Esophagus (tissue), 2 donors: ENCODE measurements at regions not wholly inside any gene's neighbourhood (a gene's known extent, or its start where the extent isn't known, plus 50 kb on each side); places are given as distances from the start of the nearest gene placed in this dataset.

Experiments
- H3K27ac ChIP-seq, 2 donors: one replicate each; pipeline ENCODE4 v1.5.1; 2013; ENCODE audit warnings: low read depth in 2 of 2, mild to moderate bottlenecking in 2 of 2, inconsistent platforms in 1 of 2, low read length in 1 of 2, moderate library complexity in 1 of 2
- H3K27me3 ChIP-seq, 2 donors: one replicate each; pipeline ENCODE4 v1.6.1; 2013; ENCODE audit warnings: low read length in 2 of 2, control low read depth in 1 of 2, mild to moderate bottlenecking in 1 of 2; ENCODE audit not compliant: insufficient read depth in 2 of 2, control insufficient read depth in 1 of 2
- H3K36me3 ChIP-seq, 2 donors: one replicate each; pipeline ENCODE4 v1.6.1; 2013; ENCODE audit warnings: low read length in 1 of 2; ENCODE audit not compliant: control insufficient read depth in 2 of 2, insufficient read depth in 2 of 2
- H3K4me1 ChIP-seq, 2 donors: one replicate each; pipeline ENCODE4 v1.6.1; 2013; ENCODE audit warnings: low read length in 1 of 2; ENCODE audit not compliant: control insufficient read depth in 2 of 2, insufficient read depth in 2 of 2
- H3K4me3 ChIP-seq, 2 donors: one replicate each; pipeline ENCODE4 v1.5.1; 2013; ENCODE audit warnings: low read length in 2 of 2, mild to moderate bottlenecking in 2 of 2, low read depth in 1 of 2, moderate library complexity in 1 of 2
- H3K9me3 ChIP-seq, 2 donors: one replicate each; pipeline ENCODE4 v1.6.1; 2013; ENCODE audit warnings: mild to moderate bottlenecking in 2 of 2, low read depth in 1 of 2, low read length in 1 of 2, moderate library complexity in 1 of 2; ENCODE audit not compliant: control insufficient read depth in 2 of 2, insufficient read depth in 1 of 2
- WGBS, 2 donors: extraction: QIAGEN DNeasy Blood & Tissue Kit; methylation state at CpG; one replicate each; pipeline ENCODE4 v1.1.7; 2013; 5-methylcytosine and 5-hydroxymethylcytosine counted together
- donor health status: healthy with polysubstance abuse.
- donor health status: Bipolar disorder and iron deficiency.

- Histone ChIP-seq H3K27me3 (no peaks in the 10 kb centered on the region), H3K27ac (no peak overlapping the region), H3K36me3 (no peaks in the 10 kb centered on the region), H3K9me3 (peaks cover 0 to 4% of the 10 kb centered on the region in 2 donors), H3K4me1 (no peaks in the 10 kb centered on the region), H3K4me3 (no peak overlapping the region)
- 96 to 97% methylated on average over 3 of the region's 3 CpGs for WGBS, 2 donors
Observed at GRCh38 chr5:4007001-4007400, 411.4 kb downstream of the IRX1 start.

DNA sequence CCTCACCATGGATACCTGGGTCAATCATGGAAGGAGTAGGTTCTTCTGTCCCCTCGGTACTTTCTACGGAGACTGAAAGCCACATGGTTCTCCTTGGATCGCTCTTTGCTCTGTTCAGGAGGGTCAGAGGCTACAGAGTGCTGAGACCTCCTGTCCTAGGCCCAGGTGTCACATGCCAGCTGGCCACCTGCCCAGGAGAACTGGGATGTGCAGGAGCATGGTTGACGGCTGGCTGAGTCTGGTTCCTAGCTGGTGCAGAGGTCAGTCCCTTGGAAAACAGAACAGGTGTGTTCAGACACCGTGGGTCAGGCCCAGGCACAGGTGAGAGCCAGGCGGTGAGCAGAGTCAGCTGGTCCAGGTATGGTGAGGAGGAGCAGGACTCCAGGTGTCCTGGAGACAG, 416.3 kb downstream of the IRX1 start:
- no peaks in the 10 kb centered on the region for H3K27me3 ChIP-seq
- H3K4me1 ChIP-seq = no peaks in the 10 kb centered on the region
- WGBS, 2 donors = 76 to 81% methylated on average over 6 of the region's 6 CpGs
- no peaks in the 10 kb centered on the region for H3K36me3 ChIP-seq
- H3K27ac ChIP-seq = no peak overlapping the region
- no peak overlapping the region for H3K4me3 ChIP-seq
- no peaks in the 10 kb centered on the region for H3K9me3 ChIP-seq

- Histone ChIP-seq H3K4me1 (no peaks in the 10 kb centered on the region), H3K4me3 (no peak overlapping the region), H3K9me3 (no peaks in the 10 kb centered on the region), H3K27me3 (no peaks in the 10 kb centered on the region), H3K27ac (no peak overlapping the region), H3K36me3 (no peaks in the 10 kb centered on the region)
- 78 to 80% methylated on average over 20 of the region's 20 CpGs for WGBS, 2 donors
Observed at GRCh38 chr5:4013106-4013898, 417.7 kb downstream of the IRX1 start.

GRCh38 chr5:4015709-4016108, 420.1 kb downstream of the IRX1 start:
- 77 to 83% methylated on average over 4 of the region's 4 CpGs for WGBS, 2 donors
- Histone ChIP-seq H3K27me3 (no peaks in the 10 kb centered on the region), H3K4me1 (peaks cover 0 to 7% of the 10 kb centered on the region in 2 donors), H3K9me3 (no peaks in the 10 kb centered on the region), H3K36me3 (no peaks in the 10 kb centered on the region), H3K27ac (no peak overlapping the region), H3K4me3 (no peak overlapping the region)

- H3K27me3 ChIP-seq = no peaks in the 10 kb centered on the region
- no peak overlapping the region for H3K4me3 ChIP-seq
- no peak overlapping the region for H3K27ac ChIP-seq
- WGBS, 2 donors = 79 to 82% methylated on average over 5 of the region's 5 CpGs
- H3K36me3 ChIP-seq = no peaks in the 10 kb centered on the region
- no peaks in the 10 kb centered on the region for H3K9me3 ChIP-seq
- peaks cover 0 to 7% of the 10 kb centered on the region in 2 donors for H3K4me1 ChIP-seq
Observed at GRCh38 chr5:4017076-4017803, 421.6 kb downstream of the IRX1 start.

GRCh38 chr5:4018007-4018406, 422.4 kb downstream of the IRX1 start:
- Histone ChIP-seq H3K27me3 (no peaks in the 10 kb centered on the region), H3K4me1 (peaks cover 0 to 7% of the 10 kb centered on the region in 2 donors), H3K36me3 (no peaks in the 10 kb centered on the region), H3K27ac (no peak overlapping the region), H3K4me3 (no peak overlapping the region), H3K9me3 (no peaks in the 10 kb centered on the region)
- 49 to 54% methylated on average over 2 of the region's 2 CpGs for WGBS, 2 donors

- Histone ChIP-seq H3K27ac (peak overlapping the region in 1 of 2 donors; percentile 26), H3K36me3 (no peaks in the 10 kb centered on the region), H3K9me3 (no peaks in the 10 kb centered on the region), H3K4me1 (peaks cover 0 to 7% of the 10 kb centered on the region in 2 donors), H3K27me3 (no peaks in the 10 kb centered on the region), H3K4me3 (no peak overlapping the region)
- 50 to 58% methylated on average over 9 of the region's 9 CpGs for WGBS, 2 donors
Observed at GRCh38 chr5:4019009-4019769, 423.6 kb downstream of the IRX1 start.

DNA sequence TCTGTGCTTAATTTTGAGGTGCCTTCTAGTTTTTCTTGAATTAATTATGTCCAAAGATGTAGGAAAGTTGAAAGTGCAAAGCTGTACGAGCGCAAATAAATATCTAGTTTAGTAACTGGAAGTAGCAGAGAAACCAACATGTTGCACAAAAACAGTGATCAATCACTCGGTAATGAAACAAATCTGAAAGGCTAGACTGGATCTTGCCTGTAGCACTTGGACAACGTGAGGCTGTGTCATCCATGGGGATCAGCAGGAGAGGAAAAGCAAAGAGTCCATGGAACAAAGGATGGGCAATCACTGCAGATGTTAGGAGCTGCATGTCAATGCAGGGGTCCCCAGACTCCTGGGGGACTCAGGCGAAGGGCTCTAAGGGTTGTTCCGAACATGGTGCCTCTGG, 424.2 kb downstream of the IRX1 start:
- peaks cover 0 to 7% of the 10 kb centered on the region in 2 donors for H3K4me1 ChIP-seq
- no peaks in the 10 kb centered on the region for H3K36me3 ChIP-seq
- no peaks in the 10 kb centered on the region for H3K27me3 ChIP-seq
- no peaks in the 10 kb centered on the region for H3K9me3 ChIP-seq
- no peak overlapping the region for H3K4me3 ChIP-seq
- peak overlapping the region; percentile 1 to 26 for H3K27ac ChIP-seq
- WGBS, 2 donors = 61 to 65% methylated on average over 6 of the region's 6 CpGs

DNA sequence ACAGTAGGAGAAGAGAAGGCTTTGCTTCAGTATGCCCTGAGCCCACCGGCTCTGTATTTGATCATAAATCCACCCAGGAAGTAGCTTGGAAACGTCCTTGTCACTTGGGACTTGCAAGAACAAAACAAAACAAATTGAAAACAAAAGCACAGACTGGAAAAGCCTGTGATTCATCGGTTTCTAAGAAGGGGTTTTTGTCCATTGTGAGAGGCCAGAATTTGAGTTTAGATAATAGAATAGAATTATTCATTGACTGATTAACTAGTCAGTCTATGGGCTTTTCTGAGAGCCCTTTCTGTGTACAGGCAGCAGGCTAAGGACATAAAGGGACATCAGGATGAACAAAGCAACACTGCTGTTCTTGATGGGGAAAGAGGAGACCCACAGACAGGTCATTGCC, 424.8 kb downstream of the IRX1 start:
- Histone ChIP-seq H3K27ac (peak overlapping the region in 1 of 2 donors; percentile 59), H3K27me3 (no peaks in the 10 kb centered on the region), H3K4me3 (no peak overlapping the region), H3K4me1 (peaks cover 0 to 7% of the 10 kb centered on the region in 2 donors), H3K36me3 (no peaks in the 10 kb centered on the region), H3K9me3 (no peaks in the 10 kb centered on the region)
- 28 to 33% methylated on average over 3 of the region's 3 CpGs for WGBS, 2 donors
